GM18498 (cell line): ENCODE measurements at regions not wholly inside any gene's neighbourhood (a gene's known extent, or its start where the extent isn't known, plus 50 kb on each side); places are given as distances from the start of the nearest gene placed in this dataset.
"Not testable (repeated sequence)": the region's sequence is repeated elsewhere in the genome, so short reads cannot be mapped to it uniquely, and the experiment has no call there.

ENCODE experiments used
- ATAC-seq: cut with Tn5 transposase; IDR thresholded peaks from one replicate; pipeline ENCODE4 v1.9.1; 2021; ENCODE audit warnings: mild to moderate bottlenecking, moderate library complexity; ENCODE audit not compliant: unreplicated experiment

DNA sequence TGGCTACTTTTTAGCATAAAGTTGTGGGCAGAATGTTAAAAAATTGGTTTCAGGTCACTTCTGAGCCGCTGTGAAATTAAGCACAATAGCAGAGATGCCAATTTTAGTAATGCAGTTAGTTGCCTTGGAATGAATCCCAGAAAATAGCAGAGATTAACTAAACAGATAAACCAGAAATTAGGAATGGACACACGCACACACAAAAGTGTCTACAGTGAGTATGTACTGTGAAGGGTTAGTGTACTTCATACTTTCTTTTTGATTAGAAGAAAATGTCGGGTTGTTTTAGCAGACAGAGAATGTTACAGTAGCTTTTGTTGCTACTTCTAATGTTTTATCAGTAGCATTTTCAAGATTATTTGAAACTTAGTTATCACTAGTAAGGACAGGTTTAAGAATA is 106.7 kb downstream of the LEPR start:
- ATAC-seq = no peak

DNA sequence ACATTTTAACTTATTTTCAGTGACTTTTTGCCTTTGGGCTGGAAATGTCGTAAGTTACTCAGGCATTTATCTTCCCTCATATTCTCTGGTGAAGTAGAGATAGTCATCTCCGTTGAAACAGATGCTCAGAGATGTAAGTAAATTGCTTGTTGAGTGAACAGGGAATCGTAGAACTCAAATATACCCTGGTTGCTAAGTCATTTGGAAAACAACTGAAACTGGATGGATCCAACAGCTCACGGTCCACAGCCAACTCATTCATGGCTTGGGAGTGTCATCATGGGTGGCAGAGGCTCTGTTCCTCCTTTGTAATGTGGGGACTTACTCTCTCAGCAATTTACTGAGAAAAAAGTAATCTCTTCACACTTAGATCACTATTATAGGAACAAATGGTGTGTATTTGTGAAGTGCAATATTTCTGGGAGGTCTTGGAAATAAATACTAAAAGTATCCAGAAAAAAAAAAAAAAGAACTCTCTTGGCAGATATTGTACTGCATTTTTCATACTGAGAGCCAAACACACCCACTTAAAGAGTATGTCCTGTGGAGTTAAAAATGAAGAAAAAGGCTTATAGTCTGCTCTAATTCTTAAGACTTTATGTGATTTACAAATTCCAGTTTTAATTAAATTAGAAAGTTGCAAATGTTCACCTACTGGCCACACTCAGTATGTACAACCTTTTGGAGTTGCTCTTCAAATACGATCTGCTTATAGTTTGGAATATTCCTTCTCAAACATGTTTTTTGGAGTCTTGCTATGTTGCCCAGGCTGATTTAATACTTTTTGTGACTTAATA is 107.4 kb downstream of the LEPR start:
- no peak for ATAC-seq

- ATAC-seq = no peak
These were observed 111.6 kb downstream of the LEPR start for GRCh38 chr1:65531972-65532570.

GRCh38 chr1:65535981-65536380 is 115.5 kb downstream of the LEPR start:
- no peak for ATAC-seq

- ATAC-seq = no peak
These were observed 117.6 kb downstream of the LEPR start for GRCh38 chr1:65538086-65538485.

- no peak for ATAC-seq
These were observed 118.2 kb downstream of the LEPR start for GRCh38 chr1:65538664-65539063.

GRCh38 chr1:65539266-65540131 is 119.0 kb downstream of the LEPR start:
- no peak for ATAC-seq

- ATAC-seq = no peak
These were observed 120.7 kb downstream of the LEPR start for GRCh38 chr1:65541161-65541560.

DNA sequence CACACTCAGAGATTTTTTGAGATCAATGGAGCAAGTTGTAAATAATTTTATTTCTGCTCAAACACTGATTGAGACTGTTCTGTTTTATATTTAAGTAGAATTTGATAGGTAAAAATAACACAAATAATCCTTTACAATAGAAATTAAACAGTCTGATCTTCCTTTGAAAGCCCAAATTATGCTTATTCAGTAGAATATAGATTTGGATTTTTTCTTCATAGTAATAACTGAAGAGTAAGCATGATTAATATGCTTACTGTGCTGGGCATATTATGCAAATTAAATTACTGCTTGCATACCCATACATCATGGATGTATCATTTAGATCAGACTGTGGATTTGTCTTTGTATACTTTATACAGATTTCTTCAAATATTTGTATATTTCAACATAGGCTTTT is 121.4 kb downstream of the LEPR start:
- no peak for ATAC-seq

DNA sequence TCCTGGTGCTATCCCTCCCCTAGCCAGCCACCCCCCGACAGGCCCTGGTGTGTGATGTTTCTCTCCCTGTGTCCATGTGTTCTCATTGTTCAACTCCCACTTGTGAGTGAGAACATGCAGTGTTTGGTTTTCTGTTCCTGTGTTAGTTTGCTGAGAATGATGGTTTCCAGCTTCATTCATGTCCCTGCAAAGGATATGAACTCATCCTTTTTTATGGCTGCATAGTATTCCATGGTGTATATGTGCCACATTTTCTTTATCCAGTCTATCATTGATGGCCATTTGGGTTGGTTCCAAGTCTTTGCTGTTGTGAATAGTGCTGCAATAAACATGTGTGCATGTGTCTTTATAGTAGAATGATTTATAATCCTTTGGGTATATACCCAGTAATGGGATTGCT is 122.1 kb downstream of the LEPR start:
- not testable (repeated sequence) for ATAC-seq

DNA sequence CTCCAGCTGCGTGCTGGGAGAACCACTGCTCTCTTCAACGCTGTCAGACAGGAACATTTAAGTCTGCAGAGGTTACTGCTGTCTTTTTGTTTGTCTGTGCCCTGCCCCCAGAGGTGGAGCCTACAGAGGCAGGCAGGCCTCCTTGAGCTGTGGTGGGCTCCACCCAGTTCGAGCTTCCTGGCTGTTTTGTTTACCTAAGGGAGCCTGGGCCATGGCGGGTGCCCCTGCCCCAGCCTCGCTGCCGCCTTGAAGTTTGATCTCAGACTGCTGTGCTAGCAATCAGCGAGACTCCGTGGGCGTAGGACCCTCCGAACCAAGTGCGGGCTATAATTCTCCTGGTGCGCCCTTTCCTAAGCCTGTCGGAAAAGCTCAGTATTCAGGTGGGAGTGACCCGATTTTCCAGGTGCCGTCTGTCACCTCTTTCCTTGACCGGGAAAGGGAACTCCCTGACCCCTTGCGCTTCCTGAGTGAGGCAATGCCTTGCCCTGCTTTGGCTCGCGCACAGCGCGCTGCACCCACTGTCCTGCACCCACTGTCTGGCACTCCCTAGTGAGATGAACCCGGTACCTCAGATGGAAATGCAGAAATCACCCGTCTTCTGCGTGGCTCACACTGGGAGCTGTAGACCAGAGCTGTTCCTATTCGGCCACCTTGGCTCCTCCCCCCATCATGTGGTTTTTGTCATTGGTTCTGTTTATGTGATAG is 130.0 kb downstream of the LEPR start:
- ATAC-seq = not testable (repeated sequence)

GRCh38 chr1:65552484-65552883 is 132.0 kb downstream of the LEPR start:
- ATAC-seq = not testable (repeated sequence)

DNA sequence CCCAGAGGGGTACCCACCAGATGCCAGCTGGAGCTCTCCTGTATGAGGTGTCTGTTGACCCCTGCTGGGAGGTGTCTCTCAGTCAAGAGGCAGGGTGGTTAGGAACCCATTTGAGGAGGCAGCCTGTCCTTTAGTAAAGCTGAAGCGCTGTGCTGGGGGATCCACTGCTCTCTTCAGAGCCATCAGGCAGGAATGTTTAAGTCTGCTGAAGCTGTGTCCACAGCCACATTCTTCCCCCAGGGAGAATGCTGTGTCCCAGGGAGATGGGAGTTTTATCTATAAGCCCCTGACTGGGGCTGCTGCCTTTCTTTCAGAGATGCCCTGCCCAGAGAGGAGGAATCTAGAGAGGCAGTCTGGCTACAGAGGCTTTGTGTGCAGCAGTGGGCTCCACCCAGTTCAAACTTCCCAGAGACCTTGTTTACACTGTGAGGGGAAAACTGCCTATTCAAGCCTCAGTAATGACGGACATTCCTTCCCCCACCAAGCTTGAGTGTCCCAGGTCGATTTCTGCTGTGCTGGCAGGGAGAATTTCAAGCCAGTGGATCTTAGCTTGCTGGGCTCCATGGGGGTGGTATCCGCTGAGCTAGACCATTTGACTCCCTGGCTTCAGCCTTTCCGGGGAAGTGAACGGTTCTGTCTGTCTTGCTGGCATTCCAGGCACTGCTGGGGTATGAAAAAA is 133.8 kb downstream of the LEPR start:
- ATAC-seq = not testable (repeated sequence)

DNA sequence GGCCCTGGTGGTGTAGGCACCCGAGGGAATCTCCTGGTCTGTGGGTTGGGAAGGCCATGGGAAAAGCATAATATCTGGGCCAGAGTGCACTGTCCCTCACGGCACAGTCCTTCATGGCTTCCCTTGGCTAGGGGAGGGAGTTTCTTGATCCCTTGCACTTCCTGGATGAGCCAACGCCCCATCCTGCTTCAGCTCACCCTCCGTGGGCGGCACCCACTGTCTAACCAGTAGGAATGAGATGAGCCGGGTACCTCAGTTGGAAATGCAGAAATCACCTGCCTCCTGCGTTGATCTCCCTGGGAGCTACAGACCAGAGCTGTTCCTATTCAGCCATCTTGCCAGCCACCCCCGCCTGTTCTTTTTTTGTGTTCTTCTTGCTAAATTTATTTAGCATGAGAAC is 134.4 kb downstream of the LEPR start:
- ATAC-seq = no peak

- ATAC-seq = no peak
These were observed 137.7 kb downstream of the LEPR start for GRCh38 chr1:65558215-65558614.

GRCh38 chr1:65564493-65564892 is 144.0 kb downstream of the LEPR start:
- ATAC-seq = no peak

- no peak for ATAC-seq
These were observed 147.8 kb downstream of the LEPR start for GRCh38 chr1:65568285-65568684.

DNA sequence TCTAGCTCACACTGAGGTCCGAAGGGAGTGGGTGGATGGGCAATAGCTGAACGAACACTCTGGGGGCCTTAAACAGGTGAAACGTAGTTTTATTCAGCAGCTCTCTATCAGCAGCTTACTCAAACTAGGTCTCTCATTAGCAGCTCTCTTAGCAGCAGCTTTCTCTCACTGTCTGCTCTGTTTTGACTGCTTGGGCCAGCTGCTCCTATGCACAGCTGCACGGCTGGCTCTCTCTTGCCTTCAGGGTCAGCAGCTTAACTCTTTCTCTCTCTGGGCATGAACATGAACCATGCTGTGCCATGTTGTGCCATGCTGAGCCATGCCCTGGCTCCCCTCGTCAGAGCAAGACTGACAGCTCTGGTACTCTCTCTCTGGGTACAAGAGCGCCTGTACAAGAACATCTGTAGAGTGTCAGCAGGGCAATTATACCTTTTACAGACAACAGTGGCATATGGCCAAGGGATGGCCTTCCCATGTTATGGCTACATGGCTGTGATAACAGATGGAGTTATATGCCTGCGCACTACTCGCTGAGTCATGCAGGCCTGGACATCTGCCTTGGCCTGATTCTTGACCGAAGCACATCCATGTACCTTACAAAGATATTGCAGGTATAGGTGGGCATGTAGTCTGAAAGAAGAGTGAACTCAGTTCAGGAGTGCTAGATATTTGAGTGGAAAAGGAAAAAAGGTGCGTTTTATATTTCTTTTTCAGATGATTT is 152.4 kb downstream of the LEPR start:
- no peak for ATAC-seq

DNA sequence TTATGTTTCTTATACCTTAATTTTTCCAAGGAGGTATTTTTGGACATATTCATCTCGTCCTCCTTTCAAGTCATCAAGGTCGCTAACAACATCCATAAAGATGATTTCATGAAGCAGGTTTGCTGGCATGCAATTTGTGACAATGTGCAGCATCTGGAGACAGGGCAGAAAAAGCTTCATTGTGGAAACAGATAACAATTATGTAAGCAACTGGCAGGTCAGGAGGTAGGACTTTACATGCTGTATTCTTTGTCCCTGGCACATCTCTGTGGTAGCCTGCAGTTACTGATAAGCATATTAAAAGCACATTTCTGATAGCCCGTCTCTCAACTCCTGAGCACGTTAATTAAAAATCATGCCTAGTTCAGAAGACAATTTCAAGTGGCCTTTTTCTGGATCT is 156.8 kb downstream of the LEPR start:
- no peak for ATAC-seq

DNA sequence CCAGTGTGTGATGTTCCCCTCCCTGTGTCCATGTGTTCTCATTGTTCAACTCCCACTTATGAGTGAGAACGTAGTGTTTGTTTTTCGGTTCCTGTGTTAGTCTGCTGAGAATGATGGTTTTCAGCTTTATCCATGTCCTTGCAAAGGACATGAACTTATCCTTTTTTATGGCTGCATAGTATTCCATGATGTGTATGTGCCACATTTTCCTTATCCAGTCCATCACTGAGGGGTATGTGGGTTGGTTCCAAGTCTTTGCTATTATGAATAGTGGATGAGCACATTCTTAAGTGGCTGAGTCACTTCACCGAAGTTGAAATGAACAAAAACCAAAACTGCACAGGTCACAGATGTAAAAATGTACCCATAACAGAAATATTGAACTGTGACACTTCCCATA is 157.5 kb downstream of the LEPR start:
- ATAC-seq = not testable (repeated sequence)
